GM23338 (cell line): ENCODE measurements at regions not wholly inside any gene's neighbourhood (a gene's known extent, or its start where the extent isn't known, plus 50 kb on each side); places are given as distances from the start of the nearest gene placed in this dataset.

ENCODE experiments used
- CREB1 ChIP-seq: fragments of 250-450 bp; sonication (Bioruptor Pico); IDR thresholded peaks from 2 replicates; pipeline ENCODE4 v1.5.0; 2020; ENCODE audit warnings: low read depth, mild to moderate bottlenecking, moderate library complexity
- CTCF ChIP-seq, 2 experiments: fragments of 200-600 bp in 1 of 2; sonication (generic) in 1 of 2; conservative IDR thresholded peaks; 2 replicates each; pipeline versions ENCODE4 v1.5.1 to v1.6.1; 2016 to 2017; ENCODE audit warnings: antibody characterized with exemption in 2 of 2, low read depth in 2 of 2, mild to moderate bottlenecking in 2 of 2, moderate library complexity in 1 of 2
- EZH2 ChIP-seq: fragments of 200-600 bp; sonication (generic); IDR thresholded peaks from one replicate; pipeline ENCODE4 v1.8.0; 2017; ENCODE audit warnings: antibody characterized with exemption, mild to moderate bottlenecking, low read depth; ENCODE audit not compliant: unreplicated experiment
- POLR2AphosphoS5 ChIP-seq: IDR thresholded peaks from 2 replicates; pipeline ENCODE4 v1.6.1; 2016; ENCODE audit warnings: antibody characterized with exemption, low read depth
- ZNF331 ChIP-seq: fragments of 250-450 bp; sonication (Bioruptor Pico); IDR thresholded peaks from 2 replicates; pipeline ENCODE4 v1.5.0; 2020; ENCODE audit warnings: low read depth, mild to moderate bottlenecking, moderate library complexity

GRCh38 chr5:60453186-60453976 lies 246.6 kb downstream of the DEPDC1B start:
- TF ChIP-seq POLR2AphosphoS5 (no peak), CTCF (conservative IDR thresholded peaks at IDR 0.05; ENCODE audit: low read depth in 2 of 2) (no peak), EZH2 (no peak), ZNF331 (CRISPR knock-in tag) (no peak), CREB1 (no peak)
